Lower leg skin (tissue), 4 donors: ENCODE measurements at regions not wholly inside any gene's neighbourhood (a gene's known extent, or its start where the extent isn't known, plus 50 kb on each side); places are given as distances from the start of the nearest gene placed in this dataset.
"Not testable (repeated sequence)": the region's sequence is repeated elsewhere in the genome, so short reads cannot be mapped to it uniquely, and the experiment has no call there.

Experiments used
- DNase-seq, 2 donors: peaks; one replicate each; pipeline ENCODE4 v3.0.0-alpha.2; 2019; ENCODE audit warnings: low spot score in 2 of 2
- H3K4me3 ChIP-seq: fragments of 200-600 bp; sonication (generic); 2 replicates; pipeline ENCODE4 v1.5.1; 2017; ENCODE audit warnings: mild to moderate bottlenecking, low read depth; ENCODE audit not compliant: poor library complexity, severe bottlenecking
- CTCF ChIP-seq, 3 donors: fragments of 450-650 bp; IDR thresholded peaks; one replicate each; pipeline ENCODE4 v1.5.1; 2016; ENCODE audit warnings: antibody characterized with exemption in 3 of 3, mild to moderate bottlenecking in 3 of 3, moderate library complexity in 2 of 3
- POLR2A ChIP-seq, 2 donors: fragments of 450-650 bp; IDR thresholded peaks; one replicate each; pipeline ENCODE4 v1.6.1; 2016 to 2017; ENCODE audit warnings: antibody characterized with exemption in 2 of 2, mild to moderate bottlenecking in 1 of 2, moderate library complexity in 1 of 2
- WGBS, 2 donors: methylation state at CpG; one replicate each; pipeline ENCODE4 v1.1.5; 2018; 5-methylcytosine and 5-hydroxymethylcytosine counted together
- intact Hi-C: fragments of 100-400 bp; cut with DNase I; formaldehyde crosslinking; loops from one replicate; pipeline ENCODE4 v1.15.0; 2023; ENCODE audit warnings: low total_unique reads

GRCh38 chr18:34942276-34942675 is 98.9 kb upstream of the MAPRE2 start:
- H3K4me3 ChIP-seq: no peak overlapping the region
- intact Hi-C loops: no loop called here
- 60 to 66% methylated on average over 4 of the region's 4 CpGs for WGBS, 2 donors
- TF ChIP-seq CTCF (IDR thresholded peaks at IDR 0.05) (no peak), POLR2A (IDR thresholded peaks at IDR 0.05) (no peak)
- no peak for DNase-seq

- no peak overlapping the region for H3K4me3 ChIP-seq
- no peak for TF ChIP-seq POLR2A (IDR thresholded peaks at IDR 0.05)
- TF ChIP-seq CTCF (IDR thresholded peaks at IDR 0.05): no peak
- 85 to 93% methylated on average over 7 of the region's 7 CpGs for WGBS, 2 donors
- no peak for DNase-seq
- intact Hi-C loops: no loop called here
Observed at GRCh38 chr18:34942975-34943374, 98.2 kb upstream of the MAPRE2 start.

GRCh38 chr18:34943587-34943986 is 97.6 kb upstream of the MAPRE2 start:
- TF ChIP-seq POLR2A (IDR thresholded peaks at IDR 0.05) (no peak), CTCF (IDR thresholded peaks at IDR 0.05) (no peak)
- intact Hi-C loops: no loop called here
- no peak for DNase-seq
- H3K4me3 ChIP-seq: no peak overlapping the region
- 71 to 72% methylated on average over 2 of the region's 2 CpGs for WGBS, 2 donors

GRCh38 chr18:34947711-34948125 is 93.5 kb upstream of the MAPRE2 start:
- intact Hi-C loops: no loop called here
- 85 to 88% methylated on average over 2 of the region's 2 CpGs for WGBS, 2 donors
- TF ChIP-seq CTCF (IDR thresholded peaks at IDR 0.05) (no peak), POLR2A (IDR thresholded peaks at IDR 0.05) (no peak)
- no peak for DNase-seq
- H3K4me3 ChIP-seq: no peak overlapping the region

- TF ChIP-seq CTCF (IDR thresholded peaks at IDR 0.05) (no peak), POLR2A (IDR thresholded peaks at IDR 0.05) (no peak)
- 87 to 92% methylated on average over 6 of the region's 6 CpGs for WGBS, 2 donors
- no peak overlapping the region for H3K4me3 ChIP-seq
- no peak for DNase-seq
- intact Hi-C loops: no loop called here
Observed at GRCh38 chr18:34951625-34952379, 89.4 kb upstream of the MAPRE2 start.

- intact Hi-C loops: no loop called here
- no peak for DNase-seq
- H3K4me3 ChIP-seq: no peak overlapping the region
- TF ChIP-seq POLR2A (IDR thresholded peaks at IDR 0.05): no peak
- TF ChIP-seq CTCF (IDR thresholded peaks at IDR 0.05): no peak
- 84 to 91% methylated on average over 2 of the region's 2 CpGs for WGBS, 2 donors
Observed at GRCh38 chr18:34953212-34953611, 88.0 kb upstream of the MAPRE2 start.

GRCh38 chr18:34955494-34955893 is 85.7 kb upstream of the MAPRE2 start:
- DNase-seq, intact Hi-C loops, H3K4me3 ChIP-seq: not testable (repeated sequence)
